Type B pancreatic cell (in vitro differentiated cells): ENCODE measurements at regions not wholly inside any gene's neighbourhood (a gene's known extent, or its start where the extent isn't known, plus 50 kb on each side); places are given as distances from the start of the nearest gene placed in this dataset.

ENCODE experiments used
- DNase-seq: peaks from one replicate; pipeline ENCODE4 v3.0.0; 2021; ENCODE audit warnings: mixed read lengths; ENCODE audit not compliant: unreplicated experiment; ENCODE audit errors: extremely low spot score
- H3K27ac Mint-ChIP-seq: 2 replicates; pipeline ENCODE4 v1.8.0; 2021; ENCODE audit warnings: mild to moderate bottlenecking, mixed read lengths
- H3K27me3 Mint-ChIP-seq: 2 replicates; pipeline ENCODE4 v1.8.0; 2021; ENCODE audit warnings: mixed read lengths
- H3K36me3 Mint-ChIP-seq: 2 replicates; pipeline ENCODE4 v1.8.0; 2021; ENCODE audit warnings: mixed read lengths
- H3K4me1 Mint-ChIP-seq: one replicate; pipeline ENCODE4 v1.8.0; 2021; ENCODE audit warnings: mixed read lengths; ENCODE audit not compliant: unreplicated experiment
- H3K4me3 Mint-ChIP-seq: 2 replicates; pipeline ENCODE4 v1.8.0; 2021; ENCODE audit warnings: mild to moderate bottlenecking, mixed read lengths
- H3K9me3 Mint-ChIP-seq: 2 replicates; pipeline ENCODE4 v1.8.0; 2021; ENCODE audit warnings: mixed read lengths
- TF ChIP-seq, protein P1 (sequence below): fragments of 200-600 bp; sonication (generic); conservative IDR thresholded peaks from 2 replicates; pipeline ENCODE4 v1.5.0; 2021; ENCODE audit warnings: antibody characterized with exemption, mild to moderate bottlenecking

DNA sequence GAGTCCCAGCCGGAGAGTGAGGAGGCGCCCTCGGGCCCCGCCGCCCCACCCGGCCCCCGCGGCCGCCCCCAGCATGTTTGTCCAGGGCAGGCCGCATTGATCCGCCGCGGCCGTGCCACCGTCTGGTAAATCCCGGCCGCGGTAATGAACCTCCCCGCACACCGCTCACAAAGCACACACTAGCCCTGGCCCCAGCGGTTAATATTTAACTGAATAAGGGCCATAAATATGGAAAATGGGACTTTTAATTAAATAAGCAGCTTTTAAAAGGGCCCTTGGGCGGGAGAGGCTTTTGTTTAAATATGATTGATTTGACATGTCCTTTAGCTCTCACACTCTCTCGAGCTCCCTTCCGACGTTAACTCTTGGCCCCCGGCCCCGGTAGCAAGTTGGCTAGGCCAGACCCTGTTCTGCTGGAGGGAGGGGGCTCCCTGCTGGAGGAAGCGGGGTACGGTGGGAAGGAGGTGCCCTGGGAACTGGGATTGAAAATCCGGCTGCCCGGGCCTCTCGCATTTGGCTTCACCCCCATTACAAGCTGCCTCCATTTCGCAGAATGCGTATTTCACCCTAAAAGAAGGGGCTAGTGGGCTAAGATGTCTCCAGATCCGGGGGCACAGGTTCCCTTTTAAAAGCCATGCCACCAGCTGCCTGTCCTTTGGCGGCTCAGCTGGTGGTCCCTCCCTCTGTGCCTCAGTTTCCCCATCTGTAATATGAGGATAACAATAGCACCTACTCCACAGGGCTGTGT lies 199.8 kb downstream of the RBM19 start:
- no peak overlapping the region for H3K27ac Mint-ChIP-seq
- TF ChIP-seq, protein P1, sequence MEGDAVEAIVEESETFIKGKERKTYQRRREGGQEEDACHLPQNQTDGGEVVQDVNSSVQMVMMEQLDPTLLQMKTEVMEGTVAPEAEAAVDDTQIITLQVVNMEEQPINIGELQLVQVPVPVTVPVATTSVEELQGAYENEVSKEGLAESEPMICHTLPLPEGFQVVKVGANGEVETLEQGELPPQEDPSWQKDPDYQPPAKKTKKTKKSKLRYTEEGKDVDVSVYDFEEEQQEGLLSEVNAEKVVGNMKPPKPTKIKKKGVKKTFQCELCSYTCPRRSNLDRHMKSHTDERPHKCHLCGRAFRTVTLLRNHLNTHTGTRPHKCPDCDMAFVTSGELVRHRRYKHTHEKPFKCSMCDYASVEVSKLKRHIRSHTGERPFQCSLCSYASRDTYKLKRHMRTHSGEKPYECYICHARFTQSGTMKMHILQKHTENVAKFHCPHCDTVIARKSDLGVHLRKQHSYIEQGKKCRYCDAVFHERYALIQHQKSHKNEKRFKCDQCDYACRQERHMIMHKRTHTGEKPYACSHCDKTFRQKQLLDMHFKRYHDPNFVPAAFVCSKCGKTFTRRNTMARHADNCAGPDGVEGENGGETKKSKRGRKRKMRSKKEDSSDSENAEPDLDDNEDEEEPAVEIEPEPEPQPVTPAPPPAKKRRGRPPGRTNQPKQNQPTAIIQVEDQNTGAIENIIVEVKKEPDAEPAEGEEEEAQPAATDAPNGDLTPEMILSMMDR, result no peak
- DNase-seq, result no peak
- H3K27me3 Mint-ChIP-seq, result peaks cover 35% of the 10 kb centered on the region
- peaks cover 54% of the 10 kb centered on the region for H3K4me1 Mint-ChIP-seq
- H3K36me3 Mint-ChIP-seq, result no peaks in the 10 kb centered on the region
- H3K4me3 Mint-ChIP-seq, result no peak overlapping the region
- no peaks in the 10 kb centered on the region for H3K9me3 Mint-ChIP-seq

DNA sequence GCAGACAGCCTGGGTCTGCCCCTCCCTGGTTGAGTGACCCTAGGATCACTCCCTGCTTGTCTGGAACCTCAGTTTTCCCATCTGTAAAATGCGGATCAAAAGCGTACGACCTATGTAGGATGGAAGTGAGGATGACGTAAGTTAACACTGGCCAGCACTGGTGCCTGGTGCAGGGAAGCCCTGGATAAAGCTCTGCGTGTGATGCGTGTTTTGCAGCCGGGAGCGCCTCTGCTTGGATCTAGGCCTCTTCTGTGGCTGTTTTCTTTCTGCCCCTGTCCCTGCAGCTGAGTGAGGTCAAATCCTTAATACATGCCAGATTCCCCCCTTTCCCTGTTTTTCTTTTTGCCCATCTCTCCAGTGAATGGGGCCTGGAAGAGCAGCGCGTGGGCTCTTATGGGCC lies 201.5 kb downstream of the RBM19 start:
- no peaks in the 10 kb centered on the region for H3K9me3 Mint-ChIP-seq
- TF ChIP-seq, protein P1, result no peak
- peaks cover 43% of the 10 kb centered on the region for H3K27me3 Mint-ChIP-seq
- H3K4me3 Mint-ChIP-seq, result no peak overlapping the region
- H3K4me1 Mint-ChIP-seq, result peaks cover 53% of the 10 kb centered on the region
- no peak for DNase-seq
- H3K27ac Mint-ChIP-seq, result no peak overlapping the region
- H3K36me3 Mint-ChIP-seq, result no peaks in the 10 kb centered on the region

DNA sequence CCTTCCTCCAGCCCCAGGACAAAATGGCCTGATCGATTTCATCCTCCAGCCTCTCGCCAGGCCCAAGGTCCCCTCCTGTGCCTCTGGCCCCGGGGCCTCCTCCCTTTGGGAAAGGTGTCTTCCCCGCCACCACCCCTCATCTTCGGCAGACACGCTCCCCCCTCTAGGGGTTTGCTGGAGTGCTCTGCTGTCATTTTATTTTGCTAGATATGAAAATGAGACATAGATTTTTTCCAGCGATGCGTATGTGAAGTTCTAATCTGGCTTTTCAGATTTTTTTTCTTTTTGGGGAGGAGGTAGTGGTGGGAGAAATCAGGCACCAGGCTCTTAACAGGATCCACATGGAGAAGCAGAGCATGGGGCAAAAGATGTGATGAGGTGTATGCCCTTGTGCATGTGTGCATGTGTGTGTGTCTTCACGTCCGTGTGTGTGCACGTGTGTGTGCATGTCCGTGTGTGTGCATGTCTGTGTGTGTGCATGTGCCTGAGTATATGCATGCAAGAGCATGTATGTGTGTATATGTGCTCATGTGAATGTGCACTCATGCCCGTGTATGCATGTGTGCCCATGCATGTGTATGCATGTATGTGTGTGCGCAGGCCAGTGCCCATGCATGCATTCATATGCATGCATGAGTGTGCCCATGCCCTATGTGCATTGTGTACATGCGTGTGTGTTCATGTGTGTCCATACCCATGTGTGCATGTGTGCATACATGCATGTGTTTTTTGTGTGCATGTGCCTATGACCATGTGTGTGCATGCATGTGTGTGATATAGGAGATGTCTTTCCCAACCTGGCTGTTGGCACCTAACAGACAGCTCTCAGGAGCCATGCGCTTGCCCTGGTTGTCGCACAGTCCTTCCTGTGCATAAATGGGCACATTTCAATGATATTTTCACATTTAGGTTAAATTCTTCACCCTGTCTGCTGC lies 203.0 kb downstream of the RBM19 start:
- no peaks in the 10 kb centered on the region for H3K9me3 Mint-ChIP-seq
- no peaks in the 10 kb centered on the region for H3K36me3 Mint-ChIP-seq
- no peak for DNase-seq
- H3K4me1 Mint-ChIP-seq, result peaks cover 46% of the 10 kb centered on the region
- H3K27me3 Mint-ChIP-seq, result peaks cover 45% of the 10 kb centered on the region
- TF ChIP-seq, protein P1, result no peak
- H3K4me3 Mint-ChIP-seq, result peak overlapping the region; percentile 70
- no peak overlapping the region for H3K27ac Mint-ChIP-seq

DNA sequence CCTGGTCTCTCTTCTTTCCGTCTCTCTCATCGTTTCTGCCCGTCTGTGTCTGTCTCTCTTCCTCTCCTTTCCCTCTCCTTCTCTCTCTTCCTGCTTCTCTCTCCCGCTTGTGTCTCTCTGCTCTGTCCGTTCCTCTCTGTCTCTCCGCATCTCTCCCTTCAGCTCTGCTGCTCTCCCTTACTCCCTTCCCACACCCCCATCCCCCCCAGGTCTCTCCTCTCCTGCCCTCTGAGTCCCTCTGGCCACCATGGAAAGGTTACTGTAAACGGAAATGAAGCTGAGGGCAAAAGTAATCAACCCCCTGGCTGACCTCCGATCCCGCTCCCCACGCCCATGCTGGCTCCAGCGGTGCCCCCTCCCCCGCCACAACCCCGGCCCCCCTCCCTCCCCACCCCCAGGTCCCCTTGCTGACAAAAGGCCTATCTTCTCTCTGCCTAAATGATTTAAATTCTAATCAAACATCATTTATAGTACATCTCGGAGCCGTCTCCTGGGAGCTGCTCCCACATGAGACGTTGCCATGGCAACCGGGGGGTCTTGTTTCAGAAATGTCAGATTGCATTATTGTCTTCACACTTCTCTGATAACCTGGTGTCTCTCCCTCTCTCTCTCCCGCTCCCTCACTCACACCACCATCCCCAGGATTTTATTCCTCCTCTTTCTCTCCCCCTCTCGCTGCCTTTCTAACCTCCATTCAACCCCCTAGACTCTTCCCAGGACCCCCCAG lies 203.8 kb downstream of the RBM19 start:
- H3K4me1 Mint-ChIP-seq, result peaks cover 42% of the 10 kb centered on the region
- DNase-seq, result no peak
- peak overlapping the region; percentile 70 for H3K4me3 Mint-ChIP-seq
- no peak overlapping the region for H3K27ac Mint-ChIP-seq
- H3K36me3 Mint-ChIP-seq, result no peaks in the 10 kb centered on the region
- no peaks in the 10 kb centered on the region for H3K9me3 Mint-ChIP-seq
- TF ChIP-seq, protein P1, result no peak
- peaks cover 47% of the 10 kb centered on the region for H3K27me3 Mint-ChIP-seq

DNA sequence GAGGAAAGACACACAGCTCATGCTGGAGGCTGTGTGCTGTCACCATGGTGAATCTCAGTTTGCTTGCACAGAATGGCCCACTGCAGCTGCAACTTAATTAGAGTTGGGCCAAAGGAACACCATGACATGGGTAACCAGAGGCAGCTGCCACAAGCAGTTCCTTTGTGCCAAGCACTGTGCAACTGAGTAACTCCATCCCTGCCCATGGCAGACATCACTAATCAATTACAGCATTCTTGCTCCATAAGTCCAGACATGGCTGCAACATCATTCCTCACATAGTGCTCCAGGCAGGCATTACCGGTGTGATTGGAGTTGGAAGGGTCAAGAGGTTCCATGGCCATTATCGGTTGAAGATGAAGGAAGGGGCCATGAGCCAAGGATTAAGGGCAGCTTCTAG lies 207.0 kb downstream of the RBM19 start:
- TF ChIP-seq, protein P1, result no peak
- Mint-ChIP-seq H3K4me3 (no peak overlapping the region), H3K27me3 (peaks cover 42% of the 10 kb centered on the region), H3K36me3 (no peaks in the 10 kb centered on the region), H3K9me3 (no peaks in the 10 kb centered on the region), H3K4me1 (peaks cover 20% of the 10 kb centered on the region), H3K27ac (no peak overlapping the region)
- DNase-seq, result no peak
